VCaP (cell line): ENCODE measurements at regions not wholly inside any gene's neighbourhood (a gene's known extent, or its start where the extent isn't known, plus 50 kb on each side); places are given as distances from the start of the nearest gene placed in this dataset.

Source experiments
- H3K27ac ChIP-seq: fragments of 450-650 bp; 2 replicates; pipeline ENCODE4 v1.5.1; 2017
- TF ChIP-seq, protein P1 (sequence below): fragments of 450-650 bp; conservative IDR thresholded peaks from 2 replicates; pipeline ENCODE4 v1.5.1; 2017; ENCODE audit warnings: mild to moderate bottlenecking, moderate library complexity

DNA sequence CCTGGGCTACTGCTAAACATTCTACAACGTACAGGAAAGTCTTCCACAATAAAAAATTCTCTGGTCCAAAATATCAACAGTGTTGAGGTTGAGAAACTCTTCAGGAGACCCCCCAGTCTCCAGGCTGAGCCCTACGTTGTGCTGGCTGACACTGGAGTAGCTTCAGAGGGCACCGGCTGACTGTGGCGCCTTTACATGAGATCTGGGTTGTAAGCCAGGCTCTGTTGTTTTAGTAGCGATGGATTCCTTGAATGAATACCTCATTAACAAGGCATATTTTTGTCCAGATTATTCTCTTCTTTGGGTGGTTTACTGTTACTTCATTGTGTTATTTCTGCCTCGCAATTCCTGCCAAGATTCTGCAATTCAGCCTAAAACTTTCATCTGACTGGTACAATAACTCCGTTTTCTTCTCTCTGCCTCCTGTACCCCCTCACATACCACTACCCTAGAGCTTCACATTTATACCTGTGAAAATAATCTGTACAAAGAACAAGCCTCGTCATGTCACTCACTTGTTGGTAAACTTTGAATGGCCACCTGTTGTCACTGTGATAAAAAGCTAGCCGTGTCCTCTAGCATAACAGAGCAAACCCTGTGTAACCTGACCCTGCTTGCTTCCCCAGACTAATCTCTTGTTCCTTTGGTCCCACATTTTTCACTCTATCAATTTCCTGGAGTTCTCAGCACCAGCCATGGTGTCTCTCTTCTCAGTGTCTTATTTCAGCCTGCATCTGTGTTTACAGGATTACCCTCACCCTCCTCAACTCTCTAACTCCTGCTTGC is 1476.1 kb upstream of the TENM3 start:
- TF ChIP-seq, protein P1, sequence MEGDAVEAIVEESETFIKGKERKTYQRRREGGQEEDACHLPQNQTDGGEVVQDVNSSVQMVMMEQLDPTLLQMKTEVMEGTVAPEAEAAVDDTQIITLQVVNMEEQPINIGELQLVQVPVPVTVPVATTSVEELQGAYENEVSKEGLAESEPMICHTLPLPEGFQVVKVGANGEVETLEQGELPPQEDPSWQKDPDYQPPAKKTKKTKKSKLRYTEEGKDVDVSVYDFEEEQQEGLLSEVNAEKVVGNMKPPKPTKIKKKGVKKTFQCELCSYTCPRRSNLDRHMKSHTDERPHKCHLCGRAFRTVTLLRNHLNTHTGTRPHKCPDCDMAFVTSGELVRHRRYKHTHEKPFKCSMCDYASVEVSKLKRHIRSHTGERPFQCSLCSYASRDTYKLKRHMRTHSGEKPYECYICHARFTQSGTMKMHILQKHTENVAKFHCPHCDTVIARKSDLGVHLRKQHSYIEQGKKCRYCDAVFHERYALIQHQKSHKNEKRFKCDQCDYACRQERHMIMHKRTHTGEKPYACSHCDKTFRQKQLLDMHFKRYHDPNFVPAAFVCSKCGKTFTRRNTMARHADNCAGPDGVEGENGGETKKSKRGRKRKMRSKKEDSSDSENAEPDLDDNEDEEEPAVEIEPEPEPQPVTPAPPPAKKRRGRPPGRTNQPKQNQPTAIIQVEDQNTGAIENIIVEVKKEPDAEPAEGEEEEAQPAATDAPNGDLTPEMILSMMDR: no peak
- no peak overlapping the region for H3K27ac ChIP-seq

DNA sequence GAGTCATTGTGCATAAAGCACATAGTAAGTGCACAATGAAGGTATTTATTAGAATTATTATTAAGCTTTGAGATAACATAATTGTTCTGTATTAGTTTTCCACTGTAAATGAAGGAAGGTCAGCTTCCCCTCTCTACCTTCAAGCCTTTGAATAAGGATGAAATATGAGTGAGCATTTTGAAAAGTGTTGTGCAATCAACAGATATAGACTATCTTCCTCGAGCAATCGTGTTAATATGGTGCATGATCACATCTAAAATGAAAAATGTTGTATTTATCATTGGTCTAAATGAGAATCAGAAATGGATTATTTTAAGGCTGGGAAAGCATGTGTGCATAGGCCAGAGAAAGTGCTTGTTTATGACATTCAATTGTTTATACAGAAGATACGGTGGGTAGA is 1474.6 kb upstream of the TENM3 start:
- H3K27ac ChIP-seq: no peak overlapping the region
- TF ChIP-seq, protein P1: no peak

DNA sequence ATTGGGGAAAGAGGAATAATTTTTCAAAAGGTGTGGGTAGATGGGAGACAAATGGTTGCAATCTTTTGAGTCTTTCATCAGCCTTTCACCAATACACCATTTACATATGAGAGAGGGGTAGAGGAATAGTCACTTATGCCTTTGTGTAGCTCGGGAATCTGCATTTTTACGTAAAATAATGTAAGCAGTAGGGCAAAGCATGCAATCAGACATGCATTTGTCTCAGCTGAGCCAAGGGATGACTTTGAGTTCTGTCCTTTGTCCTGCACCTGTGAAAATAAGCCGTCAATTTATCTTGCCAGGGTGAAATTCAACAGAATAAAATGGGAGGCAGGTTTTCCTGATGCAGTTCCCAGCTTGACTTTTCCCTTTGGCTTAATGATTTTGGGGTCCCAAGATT is 1473.4 kb upstream of the TENM3 start:
- H3K27ac ChIP-seq: no peak overlapping the region
- TF ChIP-seq, protein P1: no peak

GRCh38 chr4:180770265-180770664 is 1472.9 kb upstream of the TENM3 start:
- H3K27ac ChIP-seq: no peak overlapping the region
- TF ChIP-seq, protein P1: no peak

GRCh38 chr4:180784940-180785339 is 1458.3 kb upstream of the TENM3 start:
- H3K27ac ChIP-seq: no peak overlapping the region

GRCh38 chr4:180788729-180789128 is 1454.5 kb upstream of the TENM3 start:
- H3K27ac ChIP-seq: no peak overlapping the region
- TF ChIP-seq, protein P1: no peak

More at GRCh38 chr4:180784940-180785339, 1458.3 kb upstream of the TENM3 start:
- TF ChIP-seq, protein P1: no peak

- H3K27ac ChIP-seq: no peak overlapping the region
- TF ChIP-seq, protein P1: no peak
Measured at GRCh38 chr4:180789929-180790328, 1453.3 kb upstream of the TENM3 start.
